Fibroblast of skin of back (primary cell): ENCODE measurements at regions not wholly inside any gene's neighbourhood (a gene's known extent, or its start where the extent isn't known, plus 50 kb on each side); places are given as distances from the start of the nearest gene placed in this dataset.
"Not testable (repeated sequence)": the region's sequence is repeated elsewhere in the genome, so short reads cannot be mapped to it uniquely, and the experiment has no call there.

Experiments used
- DNase-seq: peaks from one replicate; pipeline ENCODE4 v3.0.0-alpha.2; 2013

GRCh38 chrX:38943120-38943519 is 141.9 kb downstream of the MID1IP1 start:
- DNase-seq = no peak

- DNase-seq = no peak
Observed at GRCh38 chrX:38948046-38948445, 146.8 kb downstream of the MID1IP1 start.

GRCh38 chrX:38954520-38954919 is 153.3 kb downstream of the MID1IP1 start:
- DNase-seq = no peak

DNA sequence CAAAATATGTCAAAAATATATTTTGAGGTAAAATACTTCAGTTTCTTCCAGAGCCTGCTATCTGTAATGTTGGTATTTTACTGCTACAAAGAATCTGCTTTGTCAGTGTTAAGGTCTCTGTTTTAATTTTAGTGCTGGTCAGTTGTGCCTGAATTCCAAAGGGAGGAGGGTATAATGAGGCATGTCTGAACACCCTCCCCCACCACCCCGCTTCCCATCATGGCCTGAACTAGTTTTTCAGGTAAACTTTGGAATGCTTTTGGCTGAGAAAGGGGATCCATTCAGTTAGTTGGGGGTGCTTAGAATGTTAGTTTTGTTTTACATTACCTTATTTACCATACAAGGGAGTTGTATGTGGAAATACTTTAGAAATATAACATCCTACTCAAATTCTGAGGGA is 158.5 kb downstream of the MID1IP1 start:
- no peak for DNase-seq

DNA sequence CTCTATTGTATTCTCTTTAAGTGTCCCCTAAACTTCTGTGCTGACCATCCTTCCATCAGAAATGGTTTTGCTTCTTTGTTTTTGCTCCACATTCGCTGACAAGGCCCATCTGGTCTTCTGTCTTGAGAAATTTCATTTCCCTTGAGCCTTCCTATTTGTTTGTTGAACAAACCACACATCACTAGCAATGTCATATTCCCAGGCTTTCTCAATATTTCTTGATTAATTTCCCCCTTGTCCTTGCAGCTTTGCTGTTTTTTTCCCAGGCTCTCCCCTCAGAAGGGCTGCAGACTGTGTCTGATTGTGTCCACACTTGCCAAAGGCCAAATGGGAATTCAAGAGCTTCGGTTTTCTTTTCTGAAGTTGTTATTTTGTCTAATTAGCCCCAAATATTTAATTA is 158.9 kb downstream of the MID1IP1 start:
- DNase-seq = peak; percentile 16

DNA sequence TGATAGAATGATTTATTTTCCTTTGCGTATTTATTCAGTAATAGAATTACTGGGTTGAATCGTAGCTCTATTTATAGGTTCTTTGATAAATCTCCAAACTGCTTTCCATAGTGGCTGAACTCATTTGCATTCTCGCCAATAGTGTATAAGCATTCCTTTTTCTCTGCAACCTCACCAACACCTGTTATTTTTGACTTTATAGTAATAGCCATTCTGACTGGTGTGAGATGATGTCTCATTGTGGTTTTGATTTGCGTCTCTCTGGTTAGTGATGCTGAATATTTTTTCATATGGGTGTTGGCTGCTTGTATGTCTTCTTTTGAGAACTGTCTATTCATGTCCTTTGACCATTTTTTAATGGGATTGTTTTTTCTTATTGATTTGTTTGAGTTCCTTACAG is 160.7 kb downstream of the MID1IP1 start:
- no peak for DNase-seq

DNA sequence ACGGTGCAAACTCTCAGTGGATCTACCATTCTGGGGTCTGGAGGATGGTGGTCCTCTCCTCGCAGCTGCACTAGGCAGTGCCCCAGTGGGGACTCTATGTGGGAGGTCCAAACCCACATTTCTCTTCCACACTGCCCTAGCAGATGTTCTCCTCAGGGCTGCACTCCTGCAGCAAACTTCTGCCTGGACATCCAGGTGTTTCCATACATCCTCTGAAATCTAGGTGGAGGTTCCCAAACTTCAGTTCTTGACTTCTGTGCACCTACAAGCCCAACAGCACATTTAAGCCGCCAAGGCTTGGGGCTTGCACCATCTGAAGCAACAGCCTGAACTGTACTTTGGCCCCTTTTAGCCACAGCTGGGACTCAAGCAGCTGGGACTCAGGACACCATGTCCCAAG is 162.0 kb downstream of the MID1IP1 start:
- DNase-seq = not testable (repeated sequence)

GRCh38 chrX:38965888-38966287 is 164.6 kb downstream of the MID1IP1 start:
- no peak for DNase-seq

GRCh38 chrX:38968344-38969216 is 167.3 kb downstream of the MID1IP1 start:
- DNase-seq = no peak

GRCh38 chrX:38970074-38970473 is 168.8 kb downstream of the MID1IP1 start:
- DNase-seq = no peak

- no peak for DNase-seq
Observed at GRCh38 chrX:38970845-38971244, 169.6 kb downstream of the MID1IP1 start.

- peak; percentile 36 for DNase-seq
Observed at GRCh38 chrX:38973322-38973721, 172.1 kb downstream of the MID1IP1 start.

DNA sequence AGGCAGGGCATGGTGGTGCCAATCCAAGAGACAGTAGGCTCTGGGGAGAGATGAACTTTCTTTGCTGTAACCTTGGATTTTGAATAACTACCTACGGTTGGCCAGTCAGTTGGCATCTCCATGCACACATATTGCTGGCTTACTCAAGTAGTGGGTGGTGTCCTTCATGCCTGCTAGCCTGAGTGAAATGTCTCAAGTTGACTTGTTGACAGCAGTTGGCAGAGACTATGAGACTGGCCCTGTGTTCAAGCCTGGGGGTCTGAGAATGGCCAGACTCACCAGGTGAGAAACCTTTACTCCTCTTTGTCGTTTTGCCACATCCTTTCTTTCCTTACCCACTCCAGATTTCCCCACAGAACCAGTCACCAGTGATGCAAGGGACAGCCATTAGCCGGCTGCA is 173.3 kb downstream of the MID1IP1 start:
- no peak for DNase-seq

DNA sequence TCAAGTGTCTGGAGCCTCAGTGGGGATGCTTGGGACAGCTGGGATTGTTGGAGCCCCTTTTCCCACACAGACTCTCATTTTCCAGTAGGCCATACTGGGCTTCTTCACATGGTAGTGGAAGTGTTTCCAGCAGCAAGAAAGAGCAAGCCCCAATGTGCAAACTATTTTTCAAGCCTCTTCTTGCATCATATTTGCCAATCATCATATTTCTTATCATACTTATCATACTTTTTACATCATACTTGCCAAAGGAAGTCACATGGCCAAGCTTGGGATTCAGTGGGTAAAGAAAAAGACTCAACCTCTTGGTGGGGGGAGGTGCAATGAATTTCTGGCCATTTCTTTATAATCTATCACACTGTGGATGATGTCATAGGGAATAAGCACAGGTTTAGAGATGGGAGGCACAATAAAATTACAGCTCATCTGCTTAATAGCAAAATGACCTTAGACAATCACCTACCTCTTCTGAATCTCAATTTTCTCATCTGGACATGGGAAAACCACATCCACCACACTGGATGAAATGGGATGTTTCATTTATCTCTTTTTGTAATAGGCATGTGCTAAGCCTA is 174.2 kb downstream of the MID1IP1 start:
- no peak for DNase-seq

DNA sequence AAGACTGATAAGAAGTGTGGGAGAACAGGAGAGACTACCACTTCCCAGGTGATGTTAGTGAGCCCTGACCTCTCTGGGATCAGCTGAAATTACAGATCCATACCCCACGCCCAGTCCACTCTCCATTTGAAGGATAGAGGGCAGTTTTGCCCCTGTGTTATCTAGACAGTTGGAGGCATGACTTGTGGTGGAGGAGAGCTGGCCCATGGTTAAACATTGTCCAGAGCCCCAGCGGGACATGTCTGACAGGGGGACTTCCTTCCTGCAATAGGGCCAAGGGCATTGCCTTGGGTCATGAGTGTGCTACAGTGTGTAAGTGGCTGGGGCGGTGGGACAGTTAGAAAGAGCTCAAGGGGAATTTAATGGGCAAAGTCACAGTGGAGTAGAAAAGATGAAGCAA is 181.1 kb downstream of the MID1IP1 start:
- DNase-seq = no peak

DNA sequence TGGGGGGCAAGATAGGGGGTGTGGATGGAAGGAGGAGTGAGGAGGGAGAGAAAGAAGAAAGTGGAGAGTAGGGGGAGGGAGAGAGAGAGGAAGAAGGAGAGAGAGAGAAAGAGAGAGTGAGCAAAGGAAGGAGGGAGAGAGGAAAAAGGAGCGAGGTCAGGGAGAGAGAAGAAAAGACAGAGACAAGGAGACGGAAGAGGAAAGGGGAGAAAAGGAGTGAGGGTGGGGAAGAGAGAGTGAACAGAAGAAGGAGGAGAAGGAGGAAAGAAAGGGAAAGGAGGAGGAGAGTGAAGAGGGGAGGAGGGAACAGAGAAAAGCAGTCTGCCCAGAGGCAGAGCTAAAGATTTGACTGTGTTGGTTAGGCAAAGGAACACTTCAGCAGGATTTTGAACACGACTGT is 181.6 kb downstream of the MID1IP1 start:
- DNase-seq = no peak

- no peak for DNase-seq
Observed at GRCh38 chrX:38985375-38985774, 184.1 kb downstream of the MID1IP1 start.

DNA sequence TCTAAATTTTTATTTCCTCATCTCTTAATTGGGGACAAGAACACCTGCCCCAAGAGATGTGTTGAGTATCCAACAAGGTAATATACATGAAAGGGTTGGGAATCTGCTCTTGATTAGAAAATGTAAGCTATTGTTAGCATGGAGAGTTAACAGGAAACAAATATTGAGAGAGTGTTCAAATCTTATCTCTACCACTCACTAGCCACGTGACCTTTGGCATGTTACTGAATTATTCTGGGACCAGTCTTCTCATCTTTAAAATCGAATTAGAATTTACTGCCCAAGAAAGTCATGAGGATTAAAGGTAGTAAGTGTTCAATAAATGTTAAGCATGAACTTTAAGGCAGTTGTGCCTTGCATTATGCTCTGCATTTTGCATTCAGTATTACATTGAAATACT is 184.7 kb downstream of the MID1IP1 start:
- no peak for DNase-seq

DNA sequence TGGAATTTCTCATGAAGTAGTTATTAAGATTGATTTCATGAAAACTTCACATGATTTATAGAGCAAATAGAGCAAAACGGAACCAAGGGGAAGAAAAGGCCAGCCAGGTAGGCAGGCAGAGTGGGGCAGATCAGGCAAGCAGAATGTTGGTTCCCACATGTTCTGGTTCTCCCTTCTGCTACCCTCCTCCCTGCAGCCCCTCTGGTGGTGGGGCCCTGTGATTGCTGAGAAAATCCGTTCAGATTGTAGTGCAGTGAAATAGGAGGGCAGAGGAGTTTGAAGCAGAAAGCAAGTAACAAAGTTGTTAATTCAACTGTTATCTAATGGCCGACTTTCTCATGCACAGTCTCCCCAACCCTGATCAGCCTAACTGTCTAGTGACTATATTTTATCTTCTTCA is 185.3 kb downstream of the MID1IP1 start:
- DNase-seq = no peak

DNA sequence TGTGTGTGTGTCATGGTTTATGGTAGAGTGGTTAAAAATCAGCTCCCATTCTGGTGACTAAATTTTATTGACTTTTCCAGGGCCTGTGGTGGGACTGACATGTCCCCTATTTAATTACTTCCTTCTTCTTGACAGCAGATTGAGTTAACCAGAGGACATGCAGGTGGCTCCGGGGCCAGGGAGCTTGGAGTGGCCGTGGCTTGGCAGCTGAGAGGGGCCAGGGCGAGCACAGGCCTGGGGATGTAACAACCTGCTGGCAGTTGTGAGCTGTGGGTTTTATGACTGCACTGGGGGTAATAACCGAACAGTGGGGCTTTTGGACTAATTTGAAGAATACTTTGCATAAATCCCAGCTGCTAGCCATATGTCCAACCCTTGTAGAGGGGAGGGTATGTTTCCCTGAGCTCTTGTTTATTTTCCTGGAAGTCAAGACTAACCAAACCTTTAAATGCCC is 186.0 kb downstream of the MID1IP1 start:
- DNase-seq = no peak

- no peak for DNase-seq
Observed at GRCh38 chrX:38988301-38988700, 187.0 kb downstream of the MID1IP1 start.

- no peak for DNase-seq
Observed at GRCh38 chrX:38989076-38989475, 187.8 kb downstream of the MID1IP1 start.

GRCh38 chrX:38991656-38992440 is 190.6 kb downstream of the MID1IP1 start:
- DNase-seq = peak; percentile 20
